ENCODE measurements at regions not wholly inside any gene's neighbourhood (a gene's known extent, or its start where the extent isn't known, plus 50 kb on each side); places are given as distances from the start of the nearest gene placed in this dataset.
A peak's percentile ranks its signal among the peaks of the same experiment; 100 is the strongest.

DNA sequence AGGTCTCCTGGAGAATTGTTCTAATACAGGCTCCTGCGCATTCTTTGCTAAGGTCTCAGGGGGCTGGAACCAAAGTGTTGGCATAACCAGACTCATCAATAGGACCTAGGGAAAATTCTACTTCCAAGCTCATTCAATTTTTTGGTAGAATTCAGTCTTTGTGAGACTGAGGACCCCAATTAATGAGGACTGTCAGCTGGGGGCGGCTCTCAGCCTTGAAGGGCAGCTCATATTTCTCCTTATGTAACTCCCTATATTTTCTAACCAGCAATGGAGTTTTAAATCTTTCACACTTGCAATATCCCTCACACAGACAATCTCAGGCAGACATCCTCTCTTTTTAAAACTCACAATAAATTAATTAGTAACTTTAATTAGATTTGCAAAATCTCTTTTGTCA lies 476.4 kb upstream of the LRFN5 start:
- Histone ChIP-seq H3K4me1 (ENCODE audit: insufficient read depth, low read length) (no peaks in the 10 kb centered on the region), H3K27ac (ENCODE audit: extremely low read length, insufficient read depth, low read length) (no peak overlapping the region), H4K20me1 (ENCODE audit: insufficient read depth, low read length) (no peaks in the 10 kb centered on the region), H3K9me3 (ENCODE audit: low read length) (peaks cover 64% of the 10 kb centered on the region), H2AFZ (ENCODE audit: low read length) (no peak overlapping the region), H3K79me2 (ENCODE audit: insufficient read depth, low read length) (no peaks in the 10 kb centered on the region), H3K4me3 (replicated peaks in 1 of 3; ENCODE audit: insufficient read depth in 1 of 3, low read depth in 2 of 3, low read length in 3 of 3) (no peak overlapping the region), H3K9ac (ENCODE audit: insufficient read depth, low read depth, low read length) (no peak overlapping the region), H3K36me3 (replicated peaks in 1 of 2; ENCODE audit: control insufficient read depth in 1 of 2, insufficient read depth in 2 of 2, low read length in 2 of 2) (no peaks in the 10 kb centered on the region), H3K4me2 (ENCODE audit: low read depth, low read length) (no peak overlapping the region), H3K27me3 (ENCODE audit: control insufficient read depth in 1 of 2, insufficient read depth in 2 of 2, low read length in 2 of 2) (no peaks in the 10 kb centered on the region)
- in situ Hi-C loops (cut with HindIII; ENCODE audit: extremely low pct_ligation_motif_present, low pct_unique_long_range_greater_than_20kb) (no loop called here), intact Hi-C loops (cut with micrococcal nuclease; ENCODE audit: unreplicated experiment) (no loop called here)
- ChIA-PET POLR2A (no interaction called here), CTCF (ENCODE audit: low intra/inter-chr PET ratio, low total read pairs) (no interaction called here)
- 21% methylated on average over 2 of the region's 2 CpGs for WGBS (ENCODE audit: low lambda C conversion rate)
- BruUV-seq (replicated peaks): no TSS peak
- FAIRE-seq (no peak), ATAC-seq (no peak), DNase-seq (ENCODE audit: low spot score) (peak; percentile 0)
- TF ChIP-seq, protein P1, sequence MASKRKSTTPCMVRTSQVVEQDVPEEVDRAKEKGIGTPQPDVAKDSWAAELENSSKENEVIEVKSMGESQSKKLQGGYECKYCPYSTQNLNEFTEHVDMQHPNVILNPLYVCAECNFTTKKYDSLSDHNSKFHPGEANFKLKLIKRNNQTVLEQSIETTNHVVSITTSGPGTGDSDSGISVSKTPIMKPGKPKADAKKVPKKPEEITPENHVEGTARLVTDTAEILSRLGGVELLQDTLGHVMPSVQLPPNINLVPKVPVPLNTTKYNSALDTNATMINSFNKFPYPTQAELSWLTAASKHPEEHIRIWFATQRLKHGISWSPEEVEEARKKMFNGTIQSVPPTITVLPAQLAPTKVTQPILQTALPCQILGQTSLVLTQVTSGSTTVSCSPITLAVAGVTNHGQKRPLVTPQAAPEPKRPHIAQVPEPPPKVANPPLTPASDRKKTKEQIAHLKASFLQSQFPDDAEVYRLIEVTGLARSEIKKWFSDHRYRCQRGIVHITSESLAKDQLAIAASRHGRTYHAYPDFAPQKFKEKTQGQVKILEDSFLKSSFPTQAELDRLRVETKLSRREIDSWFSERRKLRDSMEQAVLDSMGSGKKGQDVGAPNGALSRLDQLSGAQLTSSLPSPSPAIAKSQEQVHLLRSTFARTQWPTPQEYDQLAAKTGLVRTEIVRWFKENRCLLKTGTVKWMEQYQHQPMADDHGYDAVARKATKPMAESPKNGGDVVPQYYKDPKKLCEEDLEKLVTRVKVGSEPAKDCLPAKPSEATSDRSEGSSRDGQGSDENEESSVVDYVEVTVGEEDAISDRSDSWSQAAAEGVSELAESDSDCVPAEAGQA (IDR thresholded peaks at IDR 0.05; ENCODE audit: low read depth): no peak
- TF ChIP-seq, protein P1 (CRISPR knock-in tag; IDR thresholded peaks at IDR 0.05; ENCODE audit: borderline replicate concordance): no peak
- no peak for TF ChIP-seq ZNF513 (CRISPR knock-in tag; conservative IDR thresholded peaks at IDR 0.05)
- TF ChIP-seq GFI1 (CRISPR knock-in tag; IDR thresholded peaks at IDR 0.05; ENCODE audit: borderline replicate concordance): no peak
- no peak for TF ChIP-seq ZNF598 (CRISPR knock-in tag; IDR thresholded peaks at IDR 0.05; ENCODE audit: borderline replicate concordance)
- TF ChIP-seq ZFP36L1 (CRISPR knock-in tag; IDR thresholded peaks at IDR 0.05): no peak
- no peak for TF ChIP-seq CC2D1A (CRISPR knock-in tag; IDR thresholded peaks at IDR 0.05)
- no peak for TF ChIP-seq HMGXB3 (CRISPR knock-in tag; IDR thresholded peaks at IDR 0.05; ENCODE audit: borderline replicate concordance)
- TF ChIP-seq U2AF2 (IDR thresholded peaks at IDR 0.05; ENCODE audit: low read depth, low read length): no peak
- TF ChIP-seq STAT5B (CRISPR knock-in tag; IDR thresholded peaks at IDR 0.05): no peak
- TF ChIP-seq KLF9 (CRISPR knock-in tag; IDR thresholded peaks at IDR 0.05; ENCODE audit: low read depth): no peak
- no peak for TF ChIP-seq RFX5 (IDR thresholded peaks at IDR 0.05; ENCODE audit: low read depth, low read length)
- no peak for TF ChIP-seq GABPA (IDR thresholded peaks at IDR 0.05; ENCODE audit: low read depth, low read length)
- TF ChIP-seq GABPA (CRISPR knock-in tag; IDR thresholded peaks at IDR 0.05; ENCODE audit: low read depth): no peak
- no peak for TF ChIP-seq ZNF274 (CRISPR knock-in tag; IDR thresholded peaks at IDR 0.05)
- no peak for TF ChIP-seq PHF8 (CRISPR knock-in tag; IDR thresholded peaks at IDR 0.05)

All from HepG2 (cell line).